C4-2B (cell line): ENCODE measurements at regions not wholly inside any gene's neighbourhood (a gene's known extent, or its start where the extent isn't known, plus 50 kb on each side); places are given as distances from the start of the nearest gene placed in this dataset.

Experiments used
- H3K27ac ChIP-seq: fragments of 450-650 bp; 2 replicates; pipeline ENCODE4 v1.5.1; 2017
- CTCF ChIP-seq: fragments of 450-650 bp; conservative IDR thresholded peaks from 2 replicates; pipeline ENCODE4 v1.5.1; 2017; ENCODE audit warnings: mild to moderate bottlenecking
- ZFX ChIP-seq: fragments of 450-650 bp; IDR thresholded peaks from 2 replicates; pipeline ENCODE4 v1.6.1; 2017

- TF ChIP-seq CTCF (no peak), ZFX (no peak)
- no peak overlapping the region for H3K27ac ChIP-seq
Observed at GRCh38 chr20:12316794-12317193, 399.1 kb downstream of the BTBD3 start.

GRCh38 chr20:12317433-12317832 lies 399.7 kb downstream of the BTBD3 start:
- H3K27ac ChIP-seq: no peak overlapping the region
- TF ChIP-seq CTCF (no peak), ZFX (no peak)

- H3K27ac ChIP-seq: no peak overlapping the region
- no peak for TF ChIP-seq ZFX
- no peak for TF ChIP-seq CTCF
Observed at GRCh38 chr20:12318043-12318442, 400.4 kb downstream of the BTBD3 start.

GRCh38 chr20:12321736-12322135 lies 404.0 kb downstream of the BTBD3 start:
- TF ChIP-seq CTCF (no peak), ZFX (no peak)
- H3K27ac ChIP-seq: no peak overlapping the region

GRCh38 chr20:12327205-12327604 lies 409.5 kb downstream of the BTBD3 start:
- TF ChIP-seq ZFX (no peak), CTCF (no peak)
- no peak overlapping the region for H3K27ac ChIP-seq

GRCh38 chr20:12331236-12331635 lies 413.5 kb downstream of the BTBD3 start:
- no peak overlapping the region for H3K27ac ChIP-seq
- TF ChIP-seq CTCF (no peak), ZFX (no peak)

GRCh38 chr20:12337601-12338000 lies 419.9 kb downstream of the BTBD3 start:
- TF ChIP-seq ZFX: no peak
- no peak for TF ChIP-seq CTCF
- H3K27ac ChIP-seq: no peak overlapping the region
